ENCODE measurements at regions not wholly inside any gene's neighbourhood (a gene's known extent, or its start where the extent isn't known, plus 50 kb on each side); places are given as distances from the start of the nearest gene placed in this dataset.

- no peak for DNase-seq
Measured at GRCh38 chr3:10585945-10586344, 80.6 kb upstream of the ATP2B2 start.

GRCh38 chr3:10594915-10595314, 89.5 kb upstream of the ATP2B2 start:
- peak; percentile 48 for DNase-seq

- DNase-seq: no peak
Measured at GRCh38 chr3:10596746-10597448, 91.5 kb upstream of the ATP2B2 start.

GRCh38 chr3:10597733-10598132, 92.3 kb upstream of the ATP2B2 start:
- no peak for DNase-seq

GRCh38 chr3:10599017-10599416, 93.6 kb upstream of the ATP2B2 start:
- no peak for DNase-seq

- no peak for DNase-seq
Measured at GRCh38 chr3:10599444-10599843, 94.1 kb upstream of the ATP2B2 start.

- no peak for DNase-seq
Measured at GRCh38 chr3:10600296-10600714, 94.9 kb upstream of the ATP2B2 start.

GRCh38 chr3:10600726-10601125, 95.3 kb upstream of the ATP2B2 start:
- no peak for DNase-seq

GRCh38 chr3:10601151-10601856, 95.9 kb upstream of the ATP2B2 start:
- no peak for DNase-seq

- DNase-seq: no peak
Measured at GRCh38 chr3:10601857-10602230, 96.5 kb upstream of the ATP2B2 start.

GRCh38 chr3:10602271-10602670, 96.9 kb upstream of the ATP2B2 start:
- no peak for DNase-seq

- no peak for DNase-seq
Measured at GRCh38 chr3:10602769-10603768, 97.7 kb upstream of the ATP2B2 start.

- DNase-seq: no peak
Measured at GRCh38 chr3:10609134-10609533, 103.7 kb upstream of the ATP2B2 start.

GRCh38 chr3:10614168-10614567, 108.8 kb upstream of the ATP2B2 start:
- DNase-seq: no peak

- no peak for DNase-seq
Measured at GRCh38 chr3:10615715-10616114, 110.3 kb upstream of the ATP2B2 start.

GRCh38 chr3:10616321-10616720, 110.9 kb upstream of the ATP2B2 start:
- DNase-seq: no peak

- no peak for DNase-seq
Measured at GRCh38 chr3:10619989-10620832, 114.8 kb upstream of the ATP2B2 start.

GRCh38 chr3:10620833-10621082, 115.4 kb upstream of the ATP2B2 start:
- DNase-seq: no peak

GRCh38 chr3:10623578-10624275, 118.3 kb upstream of the ATP2B2 start:
- DNase-seq: no peak

- no peak for DNase-seq
Measured at GRCh38 chr3:10625323-10625722, 119.9 kb upstream of the ATP2B2 start.

GRCh38 chr3:10627884-10628572, 122.6 kb upstream of the ATP2B2 start:
- DNase-seq: no peak
